GM18858 (cell line): ENCODE measurements at regions not wholly inside any gene's neighbourhood (a gene's known extent, or its start where the extent isn't known, plus 50 kb on each side); places are given as distances from the start of the nearest gene placed in this dataset.

Experiments
- ATAC-seq: cut with Tn5 transposase; IDR thresholded peaks from one replicate; pipeline ENCODE4 v1.9.1; 2021; ENCODE audit not compliant: unreplicated experiment

GRCh38 chr2:41806286-41806685 is 241.5 kb upstream of the PKDCC start:
- no peak for ATAC-seq

GRCh38 chr2:41821167-41821566 is 226.7 kb upstream of the PKDCC start:
- ATAC-seq, result no peak

- ATAC-seq, result no peak
These were observed 220.9 kb upstream of the PKDCC start for GRCh38 chr2:41826921-41827320.

GRCh38 chr2:41827354-41827971 is 220.4 kb upstream of the PKDCC start:
- ATAC-seq, result no peak

GRCh38 chr2:41828052-41828643 is 219.7 kb upstream of the PKDCC start:
- ATAC-seq, result no peak

- no peak for ATAC-seq
These were observed 218.8 kb upstream of the PKDCC start for GRCh38 chr2:41829052-41829451.

- no peak for ATAC-seq
These were observed 217.2 kb upstream of the PKDCC start for GRCh38 chr2:41830600-41830999.

- ATAC-seq, result no peak
These were observed 215.6 kb upstream of the PKDCC start for GRCh38 chr2:41832218-41832617.

- no peak for ATAC-seq
These were observed 212.4 kb upstream of the PKDCC start for GRCh38 chr2:41835401-41835800.

- ATAC-seq, result no peak
These were observed 210.9 kb upstream of the PKDCC start for GRCh38 chr2:41836948-41837347.

GRCh38 chr2:41837610-41838009 is 210.2 kb upstream of the PKDCC start:
- ATAC-seq, result no peak

- peak; percentile 100 for ATAC-seq
These were observed 206.9 kb upstream of the PKDCC start for GRCh38 chr2:41840702-41841551.

GRCh38 chr2:41846962-41847361 is 200.9 kb upstream of the PKDCC start:
- ATAC-seq, result no peak

GRCh38 chr2:41847744-41848441 is 199.9 kb upstream of the PKDCC start:
- no peak for ATAC-seq

GRCh38 chr2:41851554-41851953 is 196.3 kb upstream of the PKDCC start:
- ATAC-seq, result no peak

- ATAC-seq, result no peak
These were observed 194.2 kb upstream of the PKDCC start for GRCh38 chr2:41853427-41854191.

GRCh38 chr2:41854227-41854626 is 193.6 kb upstream of the PKDCC start:
- ATAC-seq, result no peak

GRCh38 chr2:41856946-41857345 is 190.9 kb upstream of the PKDCC start:
- no peak for ATAC-seq

GRCh38 chr2:41859615-41860514 is 188.0 kb upstream of the PKDCC start:
- ATAC-seq, result no peak

- no peak for ATAC-seq
These were observed 184.8 kb upstream of the PKDCC start for GRCh38 chr2:41863062-41863461.
